CD4-positive, alpha-beta T cell treated with Interleukin-6 at 100 ng/mL for 8 hours (primary cell): ENCODE measurements at regions not wholly inside any gene's neighbourhood (a gene's known extent, or its start where the extent isn't known, plus 50 kb on each side); places are given as distances from the start of the nearest gene placed in this dataset.

ENCODE experiments used
- DNase-seq: peaks from one replicate; pipeline ENCODE4 v3.0.0-alpha.2; 2020; ENCODE audit warnings: mixed read lengths, low spot score

DNA sequence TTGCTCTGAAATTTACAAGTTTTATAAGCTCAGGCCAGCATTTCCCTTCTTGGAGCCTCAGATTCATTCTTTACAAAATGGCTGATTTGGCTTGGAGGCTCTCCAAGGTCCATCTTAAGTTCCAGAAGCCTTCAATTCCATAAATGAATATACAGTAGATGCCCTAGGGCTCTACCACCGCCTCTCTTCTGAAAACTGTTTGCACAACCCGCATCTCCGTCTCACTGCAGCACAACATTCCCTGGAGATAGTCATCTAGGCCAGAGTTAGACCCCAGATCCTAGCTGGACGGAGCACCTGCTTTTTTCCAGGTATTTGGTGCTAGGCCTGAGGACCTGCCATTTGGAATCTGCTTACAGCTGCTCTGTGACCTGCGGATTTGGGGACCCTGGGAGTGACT lies 50.5 kb upstream of the NRP1 start:
- DNase-seq, result no peak
